Upper lobe of left lung (tissue), 4 donors: ENCODE measurements at regions not wholly inside any gene's neighbourhood (a gene's known extent, or its start where the extent isn't known, plus 50 kb on each side); places are given as distances from the start of the nearest gene placed in this dataset.

Experiments used
- CTCF ChIP-seq, 6 experiments: fragments of 450-650 bp in 4 of 6; fragments of 200-600 bp in 2 of 6; sonication (generic) in 2 of 6; IDR thresholded peaks; one replicate each; pipeline ENCODE4 v1.5.1; 2016 to 2019; ENCODE audit warnings: antibody characterized with exemption in 6 of 6
- EP300 ChIP-seq, 4 donors: sonication (generic); formaldehyde crosslinking; IDR thresholded peaks; one replicate each; pipeline ENCODE4 v1.5.1; 2017; ENCODE audit warnings: antibody characterized with exemption in 4 of 4, control low read depth in 2 of 4
- POLR2A ChIP-seq, 4 donors: fragments of 450-650 bp; IDR thresholded peaks; one replicate each; pipeline ENCODE4 v1.5.1; 2016 to 2017; ENCODE audit warnings: antibody characterized with exemption in 4 of 4, mild to moderate bottlenecking in 2 of 4

- TF ChIP-seq CTCF (IDR thresholded peaks at IDR 0.05) (no peak), POLR2A (IDR thresholded peaks at IDR 0.05) (no peak), EP300 (IDR thresholded peaks at IDR 0.05) (no peak)
Measured at GRCh38 chrX:56503941-56504673, 59.3 kb upstream of the UBQLN2 start.
